Neuronal stem cell (in vitro differentiated cells): ENCODE measurements at regions not wholly inside any gene's neighbourhood (a gene's known extent, or its start where the extent isn't known, plus 50 kb on each side); places are given as distances from the start of the nearest gene placed in this dataset.

Experiments
- DNase-seq: peaks from one replicate; pipeline ENCODE4 v3.0.0-alpha.2; 2013; ENCODE audit warnings: low spot score
- H2AFZ ChIP-seq: one replicate; pipeline ENCODE4 v1.6.1; 2013; ENCODE audit warnings: mild to moderate bottlenecking, low read length, inconsistent platforms
- H2AK5ac ChIP-seq: 2 replicates; pipeline ENCODE4 v1.6.1; 2013; ENCODE audit warnings: low read depth, mild to moderate bottlenecking, inconsistent platforms, low read length, moderate library complexity, mixed read lengths
- H2BK120ac ChIP-seq: 2 replicates; pipeline ENCODE4 v1.6.1; 2013; ENCODE audit warnings: low read depth, mild to moderate bottlenecking, inconsistent platforms, low read length, moderate library complexity, mixed read lengths
- H2BK12ac ChIP-seq: one replicate; pipeline ENCODE4 v1.6.1; 2013; ENCODE audit warnings: low read length, inconsistent platforms
- H2BK15ac ChIP-seq: 2 replicates; pipeline ENCODE4 v1.6.1; 2013; ENCODE audit warnings: mild to moderate bottlenecking, low read length, inconsistent platforms, mixed read lengths
- H2BK5ac ChIP-seq: one replicate; pipeline ENCODE4 v1.6.1; 2013; ENCODE audit warnings: inconsistent platforms, mild to moderate bottlenecking, low read length, moderate library complexity
- H3K14ac ChIP-seq: one replicate; pipeline ENCODE4 v1.6.1; 2013; ENCODE audit warnings: low read length, inconsistent platforms
- H3K18ac ChIP-seq: 2 replicates; pipeline ENCODE4 v1.6.1; 2013; ENCODE audit warnings: low read length, inconsistent platforms
- H3K23ac ChIP-seq: 2 replicates; pipeline ENCODE4 v1.6.1; 2013; ENCODE audit warnings: low read depth, mild to moderate bottlenecking, mixed read lengths, low read length, inconsistent platforms; ENCODE audit not compliant: poor library complexity
- H3K27ac ChIP-seq: replicated peaks from 3 replicates; pipeline ENCODE4 v1.5.1; 2013; ENCODE audit warnings: low read length, inconsistent platforms
- H3K27me3 ChIP-seq, 3 experiments: 2 replicates each; pipeline ENCODE4 v1.6.1; 2013; ENCODE audit warnings: low read length in 3 of 3, mild to moderate bottlenecking in 2 of 3, inconsistent platforms in 1 of 3, low read depth in 1 of 3, mixed read lengths in 1 of 3, moderate library complexity in 1 of 3; ENCODE audit not compliant: control insufficient read depth in 3 of 3, insufficient read depth in 3 of 3
- H3K36me3 ChIP-seq, 2 donors: replicated peaks in 1 of 2; 2 replicates each; pipeline ENCODE4 v1.6.1; 2013; ENCODE audit warnings: low read length in 2 of 2; ENCODE audit not compliant: control insufficient read depth in 2 of 2, insufficient read depth in 2 of 2
- H3K4ac ChIP-seq: 2 replicates; pipeline ENCODE4 v1.6.1; 2013; ENCODE audit warnings: inconsistent platforms, mild to moderate bottlenecking, low read length, moderate library complexity
- H3K4me1 ChIP-seq, 2 donors: 1 replicate in 1 of 2; 2 replicates in 1 of 2; pipeline ENCODE4 v1.6.1; 2013; ENCODE audit warnings: low read length in 2 of 2, low read depth in 1 of 2; ENCODE audit not compliant: control insufficient read depth in 2 of 2, insufficient read depth in 1 of 2
- H3K4me2 ChIP-seq: one replicate; pipeline ENCODE4 v1.6.1; 2013; ENCODE audit warnings: mild to moderate bottlenecking, low read length, inconsistent platforms; ENCODE audit not compliant: insufficient read depth, poor library complexity, severe bottlenecking
- H3K4me3 ChIP-seq, 2 donors: 2 replicates each; pipeline ENCODE4 v1.5.1; 2013; ENCODE audit warnings: low read length in 2 of 2, mild to moderate bottlenecking in 2 of 2, inconsistent platforms in 1 of 2, moderate library complexity in 1 of 2
- H3K79me1 ChIP-seq: one replicate; pipeline ENCODE4 v1.6.1; 2013; ENCODE audit warnings: low read depth, mild to moderate bottlenecking, inconsistent platforms, low read length, moderate library complexity
- H3K9ac ChIP-seq: one replicate; pipeline ENCODE4 v1.6.1; 2013; ENCODE audit warnings: mild to moderate bottlenecking, low read depth, low read length, inconsistent platforms; ENCODE audit not compliant: poor library complexity
- H3K9me3 ChIP-seq, 2 donors: replicated peaks in 1 of 2; 2 replicates each; pipeline versions ENCODE3 to v1.6.1; 2013; ENCODE audit warnings: low read length in 2 of 2, mild to moderate bottlenecking in 2 of 2, inconsistent platforms in 1 of 2, low read depth in 1 of 2, mixed read lengths in 1 of 2, moderate library complexity in 1 of 2; ENCODE audit not compliant: control insufficient read depth in 2 of 2, insufficient read depth in 1 of 2
- H4K8ac ChIP-seq: one replicate; pipeline ENCODE4 v1.6.1; 2013; ENCODE audit warnings: low read depth, mild to moderate bottlenecking, inconsistent platforms, low read length, moderate library complexity
- H4K91ac ChIP-seq: one replicate; pipeline ENCODE4 v1.6.1; 2013; ENCODE audit warnings: low read length, low read depth, mild to moderate bottlenecking, inconsistent platforms; ENCODE audit not compliant: poor library complexity
- WGBS, 2 donors: extraction: QIAGEN DNeasy Blood & Tissue Kit; methylation state at CpG; one replicate each; pipeline ENCODE4 v1.1.7; 2013; ENCODE audit warnings: missing lambda C conversion rate in 2 of 2, mixed read lengths in 1 of 2; ENCODE audit not compliant: insufficient read length in 2 of 2, insufficient replicate concordance in 1 of 2; ENCODE audit errors: extremely low coverage in 2 of 2; 5-methylcytosine and 5-hydroxymethylcytosine counted together

- Histone ChIP-seq H2AK5ac (no peak overlapping the region), H3K4ac (no peak overlapping the region), H3K4me3 (no peak overlapping the region), H3K27me3 (no peaks in the 10 kb centered on the region), H3K9me3 (no peaks in the 10 kb centered on the region), H3K36me3 (no peaks in the 10 kb centered on the region), H3K79me1 (no peaks in the 10 kb centered on the region), H4K8ac (no peak overlapping the region), H2BK15ac (no peak overlapping the region), H3K9ac (no peak overlapping the region), H2BK5ac (no peak overlapping the region), H3K27ac (no peak overlapping the region), H2BK120ac (no peak overlapping the region), H2BK12ac (no peak overlapping the region), H2AFZ (peak overlapping the region; percentile 20), H4K91ac (no peak overlapping the region), H3K4me1 (peaks cover 0 to 3% of the 10 kb centered on the region in 2 donors), H3K4me2 (no peak overlapping the region), H3K14ac (no peak overlapping the region), H3K18ac (no peak overlapping the region), H3K23ac (no peak overlapping the region)
- no peak for DNase-seq
- WGBS, 2 donors, result no CpG with 5 or more reads among the region's 4 CpGs
Observed at GRCh38 chr2:104572834-104573233, 281.1 kb upstream of the POU3F3 start.

GRCh38 chr2:104574367-104574766 is 279.5 kb upstream of the POU3F3 start:
- no peak overlapping the region for H4K8ac ChIP-seq
- no peak overlapping the region for H2AK5ac ChIP-seq
- H3K36me3 ChIP-seq, result no peaks in the 10 kb centered on the region
- no peak overlapping the region for H2BK12ac ChIP-seq
- peaks cover 0 to 3% of the 10 kb centered on the region in 2 donors for H3K4me1 ChIP-seq
- no peaks in the 10 kb centered on the region for H3K27me3 ChIP-seq
- no peak overlapping the region for H3K18ac ChIP-seq
- no peak overlapping the region for H3K23ac ChIP-seq
- peak overlapping the region in 1 of 2 donors; percentile 51 for H3K4me3 ChIP-seq
- H3K79me1 ChIP-seq, result no peaks in the 10 kb centered on the region
- no peak overlapping the region for H3K27ac ChIP-seq
- H3K14ac ChIP-seq, result no peak overlapping the region
- H3K9me3 ChIP-seq, result no peaks in the 10 kb centered on the region
- no peak overlapping the region for H4K91ac ChIP-seq
- H3K4ac ChIP-seq, result no peak overlapping the region
- peak overlapping the region; percentile 41 for H2AFZ ChIP-seq
- DNase-seq, result no peak
- no peak overlapping the region for H2BK5ac ChIP-seq
- no CpG with 5 or more reads among the region's 7 CpGs for WGBS, 2 donors
- H3K4me2 ChIP-seq, result no peak overlapping the region
- H3K9ac ChIP-seq, result no peak overlapping the region
- no peak overlapping the region for H2BK15ac ChIP-seq
- H2BK120ac ChIP-seq, result no peak overlapping the region

GRCh38 chr2:104577143-104577542 is 276.8 kb upstream of the POU3F3 start:
- Histone ChIP-seq H3K9me3 (no peaks in the 10 kb centered on the region), H3K9ac (no peak overlapping the region)
- no CpG with 5 or more reads among the region's 2 CpGs for WGBS, 2 donors

GRCh38 chr2:104582471-104582870 is 271.4 kb upstream of the POU3F3 start:
- Histone ChIP-seq H2AFZ (peak overlapping the region; percentile 16), H3K4me1 (peaks cover 5 to 12% of the 10 kb centered on the region in 2 donors), H2BK15ac (no peak overlapping the region), H4K8ac (no peak overlapping the region), H3K9ac (no peak overlapping the region), H3K9me3 (no peaks in the 10 kb centered on the region), H4K91ac (no peak overlapping the region), H3K14ac (no peak overlapping the region), H3K27ac (no peak overlapping the region), H3K4ac (no peak overlapping the region), H2BK120ac (no peak overlapping the region), H2BK5ac (no peak overlapping the region), H3K27me3 (no peaks in the 10 kb centered on the region), H3K4me2 (no peak overlapping the region), H3K36me3 (no peaks in the 10 kb centered on the region), H2BK12ac (no peak overlapping the region), H3K18ac (no peak overlapping the region), H3K4me3 (no peak overlapping the region), H3K79me1 (no peaks in the 10 kb centered on the region), H2AK5ac (no peak overlapping the region), H3K23ac (no peak overlapping the region)
- WGBS, 2 donors, result 100% methylated on average over 1 of the region's 8 CpGs; no CpG with 5 or more reads in 1 of the 2 donors
- no peak for DNase-seq

More at GRCh38 chr2:104577143-104577542, 276.8 kb upstream of the POU3F3 start:
- Histone ChIP-seq H2BK5ac (no peak overlapping the region), H3K4me2 (no peak overlapping the region), H3K4ac (no peak overlapping the region), H3K79me1 (no peaks in the 10 kb centered on the region), H3K4me3 (no peak overlapping the region), H2BK15ac (no peak overlapping the region), H2AFZ (no peak overlapping the region), H2BK120ac (no peak overlapping the region), H4K8ac (no peak overlapping the region), H3K27ac (no peak overlapping the region), H3K4me1 (no peaks in the 10 kb centered on the region), H3K18ac (no peak overlapping the region), H2BK12ac (no peak overlapping the region), H3K23ac (no peak overlapping the region), H3K36me3 (no peaks in the 10 kb centered on the region), H4K91ac (no peak overlapping the region), H3K27me3 (no peaks in the 10 kb centered on the region), H3K14ac (no peak overlapping the region), H2AK5ac (no peak overlapping the region)
- DNase-seq, result no peak
